Adipocyte (in vitro differentiated cells): ENCODE measurements at regions not wholly inside any gene's neighbourhood (a gene's known extent, or its start where the extent isn't known, plus 50 kb on each side); places are given as distances from the start of the nearest gene placed in this dataset.

Experiments
- DNase-seq: peaks from one replicate; pipeline ENCODE4 v3.0.0-alpha.2; 2015; ENCODE audit warnings: low read depth
- H3K27me3 ChIP-seq: replicated peaks from 2 replicates; pipeline ENCODE4 v1.7.0; 2013; ENCODE audit warnings: mild to moderate bottlenecking, low read length, moderate library complexity; ENCODE audit not compliant: control insufficient read depth, insufficient read depth
- H3K36me3 ChIP-seq: 2 replicates; pipeline ENCODE4 v1.7.0; 2013; ENCODE audit warnings: low read length, mild to moderate bottlenecking, moderate library complexity; ENCODE audit not compliant: control insufficient read depth, insufficient read depth, severe bottlenecking
- H3K4me1 ChIP-seq: 2 replicates; pipeline ENCODE4 v1.7.0; 2013; ENCODE audit warnings: mild to moderate bottlenecking, low read length, moderate library complexity; ENCODE audit not compliant: control insufficient read depth, insufficient read depth
- H3K4me3 ChIP-seq: 2 replicates; pipeline ENCODE4 v1.7.0; 2013; ENCODE audit warnings: mild to moderate bottlenecking, low read length, moderate library complexity
- H3K9ac ChIP-seq: 2 replicates; pipeline ENCODE4 v1.7.0; 2013; ENCODE audit warnings: mild to moderate bottlenecking, low read length, moderate library complexity
- H3K9me3 ChIP-seq: 2 replicates; pipeline ENCODE4 v1.7.0; 2013; ENCODE audit warnings: mild to moderate bottlenecking, low read length, moderate library complexity; ENCODE audit not compliant: control insufficient read depth

DNA sequence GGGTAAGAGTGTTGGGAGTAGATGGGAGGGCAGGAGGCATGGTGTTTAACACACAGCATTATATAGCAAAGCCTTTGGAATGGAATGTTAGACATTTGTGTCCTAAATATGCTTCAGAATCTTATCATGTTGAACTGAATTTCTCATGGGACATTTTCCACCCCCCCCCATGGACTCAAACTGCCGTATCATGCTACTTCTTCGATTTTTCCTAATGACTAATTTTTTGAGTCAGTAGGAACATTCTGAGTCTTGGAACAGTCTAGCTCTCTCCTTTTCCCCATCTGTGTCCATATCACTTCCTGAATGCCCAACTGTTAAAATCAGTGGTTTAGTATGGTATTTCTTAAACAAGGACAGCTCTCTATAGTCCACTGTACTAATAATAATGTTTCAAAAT lies 380.6 kb downstream of the TLE4 start:
- Histone ChIP-seq H3K9ac (no peak overlapping the region), H3K4me1 (no peaks in the 10 kb centered on the region), H3K36me3 (no peaks in the 10 kb centered on the region), H3K9me3 (no peaks in the 10 kb centered on the region), H3K4me3 (no peak overlapping the region), H3K27me3 (no peaks in the 10 kb centered on the region)
- peak; percentile 10 for DNase-seq

DNA sequence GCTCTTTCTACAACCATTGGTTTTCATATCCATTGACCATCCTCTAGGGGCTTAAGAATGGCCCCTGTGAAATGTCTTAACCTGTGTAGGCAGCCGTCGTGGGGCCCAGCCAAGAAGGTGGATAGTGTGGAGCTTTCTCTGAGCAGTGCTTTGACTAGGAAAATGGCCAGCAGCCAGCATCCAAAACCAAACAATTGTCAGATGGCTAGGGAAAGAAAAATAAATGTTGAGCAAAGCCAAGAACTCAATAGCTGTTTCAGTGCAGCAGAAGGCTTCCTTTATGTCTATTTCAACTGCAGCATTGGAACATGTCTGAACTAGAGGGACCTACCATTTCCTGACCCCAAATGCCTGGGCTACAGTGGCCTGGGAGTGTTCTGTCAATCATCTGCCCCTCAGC lies 374.9 kb downstream of the TLE4 start:
- no peak overlapping the region for H3K9ac ChIP-seq
- peak; percentile 39 for DNase-seq
- H3K4me1 ChIP-seq, result peaks cover 6% of the 10 kb centered on the region
- H3K36me3 ChIP-seq, result no peaks in the 10 kb centered on the region
- H3K9me3 ChIP-seq, result no peaks in the 10 kb centered on the region
- no peaks in the 10 kb centered on the region for H3K27me3 ChIP-seq
- H3K4me3 ChIP-seq, result no peak overlapping the region

DNA sequence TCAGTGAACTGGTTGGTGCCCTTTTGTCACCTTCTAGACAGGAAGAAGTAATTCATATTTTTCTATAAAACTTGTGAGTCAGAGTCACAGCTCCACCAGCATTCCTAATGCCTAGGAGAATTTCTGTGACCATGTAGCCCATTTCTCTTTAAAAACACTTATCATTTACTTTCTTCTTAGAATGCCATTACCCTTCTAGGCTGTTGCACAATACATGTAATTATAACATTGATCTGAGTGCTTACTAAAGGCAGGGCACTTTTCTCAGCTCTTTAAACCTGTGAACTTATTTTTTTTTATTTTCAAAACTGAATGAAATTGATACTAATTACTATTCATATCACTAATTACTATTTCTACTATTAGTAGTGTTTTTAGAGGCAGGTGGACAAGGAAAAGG lies 373.7 kb downstream of the TLE4 start:
- DNase-seq, result peak; percentile 6
- no peaks in the 10 kb centered on the region for H3K9me3 ChIP-seq
- H3K9ac ChIP-seq, result no peak overlapping the region
- no peaks in the 10 kb centered on the region for H3K27me3 ChIP-seq
- H3K36me3 ChIP-seq, result no peaks in the 10 kb centered on the region
- H3K4me1 ChIP-seq, result peaks cover 6% of the 10 kb centered on the region
- no peak overlapping the region for H3K4me3 ChIP-seq

DNA sequence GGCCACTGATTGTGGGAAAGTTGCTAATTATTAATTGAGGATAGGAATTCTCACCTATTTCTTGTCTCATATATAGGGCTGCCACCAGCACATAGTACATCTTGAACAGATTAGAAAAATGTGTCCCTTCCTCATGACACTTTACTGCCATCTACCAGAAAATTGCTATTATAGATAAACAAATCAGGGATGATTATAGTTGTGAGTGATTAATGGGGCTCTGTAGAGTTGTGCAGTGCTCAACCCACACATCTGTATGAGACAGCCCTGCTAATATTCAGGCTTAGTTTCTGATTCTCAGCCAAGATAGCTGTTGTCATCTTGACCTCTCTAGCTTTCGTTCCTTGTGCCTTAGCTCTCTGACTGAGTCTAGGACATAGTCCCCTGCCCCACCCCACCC lies 373.3 kb downstream of the TLE4 start:
- Histone ChIP-seq H3K27me3 (no peaks in the 10 kb centered on the region), H3K9ac (no peak overlapping the region), H3K36me3 (no peaks in the 10 kb centered on the region), H3K4me3 (no peak overlapping the region), H3K9me3 (no peaks in the 10 kb centered on the region), H3K4me1 (peaks cover 6% of the 10 kb centered on the region)
- DNase-seq, result no peak

DNA sequence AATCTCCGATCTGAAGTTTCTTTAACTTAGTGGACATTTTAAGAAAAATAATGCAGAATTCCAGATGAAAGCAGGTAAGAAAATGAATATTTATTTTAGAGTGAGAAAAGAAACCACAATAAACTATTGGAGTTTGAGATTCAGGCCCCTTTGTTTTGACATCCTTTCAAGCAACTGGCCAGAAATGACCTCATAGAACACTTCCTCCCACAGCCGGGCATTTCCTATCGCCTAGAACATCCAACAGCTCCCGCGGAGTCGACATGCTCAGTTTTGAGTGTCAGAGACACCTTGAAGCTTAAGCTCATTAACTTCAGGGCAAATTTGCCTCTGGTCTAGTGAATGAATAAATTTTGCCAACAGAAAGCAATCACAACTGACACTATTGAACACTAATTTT lies 369.2 kb downstream of the TLE4 start:
- Histone ChIP-seq H3K4me3 (no peak overlapping the region), H3K4me1 (peaks cover 6% of the 10 kb centered on the region), H3K9ac (no peak overlapping the region), H3K36me3 (no peaks in the 10 kb centered on the region), H3K9me3 (no peaks in the 10 kb centered on the region), H3K27me3 (no peaks in the 10 kb centered on the region)
- no peak for DNase-seq

DNA sequence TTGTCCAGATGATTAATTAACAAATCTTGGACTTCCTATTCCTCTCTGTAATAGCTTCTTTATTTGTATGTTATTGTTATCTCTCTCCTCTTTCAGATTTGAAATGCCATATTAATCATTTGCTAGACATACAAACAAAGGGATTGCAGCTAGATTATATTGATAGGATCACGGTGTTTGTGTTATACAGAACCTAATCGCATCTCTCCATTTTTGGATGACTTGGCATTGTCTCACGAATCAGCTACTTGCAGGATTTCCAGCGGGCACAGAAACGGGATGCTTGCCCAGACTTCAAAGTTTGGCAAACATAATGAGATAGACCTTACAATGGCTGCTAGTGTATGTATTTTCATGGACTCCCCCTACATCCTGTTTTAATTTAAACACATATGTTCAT lies 368.1 kb downstream of the TLE4 start:
- no peak overlapping the region for H3K9ac ChIP-seq
- DNase-seq, result peak; percentile 36
- no peak overlapping the region for H3K4me3 ChIP-seq
- H3K36me3 ChIP-seq, result no peaks in the 10 kb centered on the region
- H3K4me1 ChIP-seq, result no peaks in the 10 kb centered on the region
- H3K9me3 ChIP-seq, result no peaks in the 10 kb centered on the region
- H3K27me3 ChIP-seq, result no peaks in the 10 kb centered on the region

DNA sequence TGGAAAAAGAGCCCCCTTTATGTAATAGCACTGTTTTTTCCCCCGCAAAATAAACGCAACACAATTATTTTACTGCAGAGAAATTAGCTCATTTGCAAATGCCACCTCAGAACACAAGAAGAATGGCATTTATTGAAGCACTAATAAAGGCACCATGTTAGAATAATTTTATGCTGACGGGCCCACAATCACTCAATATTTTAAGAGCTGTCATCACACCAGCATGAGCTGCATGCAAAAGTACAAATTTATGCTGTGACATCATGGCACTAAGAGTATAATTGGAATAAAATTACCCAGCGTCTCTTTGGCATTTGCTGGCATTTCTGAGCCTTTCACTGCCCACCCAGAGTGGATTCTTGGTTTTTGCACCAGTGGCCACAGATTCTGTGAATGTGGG lies 364.6 kb downstream of the TLE4 start:
- no peak overlapping the region for H3K9ac ChIP-seq
- no peaks in the 10 kb centered on the region for H3K27me3 ChIP-seq
- H3K4me3 ChIP-seq, result no peak overlapping the region
- H3K9me3 ChIP-seq, result no peaks in the 10 kb centered on the region
- no peak for DNase-seq
- H3K4me1 ChIP-seq, result no peaks in the 10 kb centered on the region
- no peaks in the 10 kb centered on the region for H3K36me3 ChIP-seq

DNA sequence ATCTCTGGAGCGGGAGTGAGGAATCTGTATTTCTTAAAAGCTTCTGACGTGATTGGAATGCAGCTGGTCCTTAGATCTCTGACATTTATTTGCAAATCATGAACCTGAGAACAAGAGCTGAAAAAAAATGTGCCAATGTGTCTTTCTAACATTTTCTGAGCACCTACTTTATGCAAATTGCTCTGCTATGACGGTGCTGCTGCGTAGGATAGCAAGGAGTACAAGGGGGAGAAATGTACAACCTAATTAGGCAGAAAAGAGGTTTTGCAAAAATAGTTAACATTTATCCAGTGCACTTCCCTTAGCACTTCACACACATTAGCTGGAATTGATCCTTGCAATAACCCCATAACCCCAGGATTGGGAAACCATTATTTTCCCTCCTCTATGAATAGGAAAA lies 357.5 kb downstream of the TLE4 start:
- H3K9ac ChIP-seq, result no peak overlapping the region
- no peaks in the 10 kb centered on the region for H3K36me3 ChIP-seq
- H3K27me3 ChIP-seq, result no peaks in the 10 kb centered on the region
- no peaks in the 10 kb centered on the region for H3K9me3 ChIP-seq
- no peak for DNase-seq
- no peaks in the 10 kb centered on the region for H3K4me1 ChIP-seq
- no peak overlapping the region for H3K4me3 ChIP-seq

DNA sequence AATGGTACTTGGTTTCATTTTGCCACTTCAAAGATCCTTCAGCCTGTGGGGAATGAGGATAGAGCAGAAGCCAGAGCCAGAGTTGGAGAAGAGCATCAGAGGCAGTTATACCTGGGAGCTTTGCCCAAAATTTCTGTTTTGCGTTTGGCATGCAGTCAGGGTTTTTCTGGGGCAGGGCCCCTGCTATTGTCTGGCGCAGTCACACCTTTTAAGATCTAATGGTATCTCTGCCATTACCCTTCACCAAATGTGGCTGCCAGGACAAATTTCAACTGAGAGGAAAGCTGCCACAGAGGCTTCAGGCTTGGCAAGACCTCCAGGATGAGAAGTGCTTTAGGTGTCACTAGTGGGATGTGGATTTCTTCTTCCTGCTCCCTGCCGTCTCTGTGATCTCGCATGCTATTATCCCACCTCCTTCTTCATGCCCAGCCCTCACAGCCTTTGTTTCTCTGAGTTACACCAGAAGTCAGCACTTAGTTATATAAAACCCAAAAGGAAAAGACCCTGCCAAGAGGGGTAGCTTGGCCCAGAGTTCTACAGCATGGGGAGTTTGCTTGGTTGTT lies 357.0 kb downstream of the TLE4 start:
- Histone ChIP-seq H3K4me1 (no peaks in the 10 kb centered on the region), H3K9ac (no peak overlapping the region), H3K27me3 (no peaks in the 10 kb centered on the region), H3K9me3 (no peaks in the 10 kb centered on the region), H3K4me3 (no peak overlapping the region), H3K36me3 (no peaks in the 10 kb centered on the region)
- DNase-seq, result no peak

DNA sequence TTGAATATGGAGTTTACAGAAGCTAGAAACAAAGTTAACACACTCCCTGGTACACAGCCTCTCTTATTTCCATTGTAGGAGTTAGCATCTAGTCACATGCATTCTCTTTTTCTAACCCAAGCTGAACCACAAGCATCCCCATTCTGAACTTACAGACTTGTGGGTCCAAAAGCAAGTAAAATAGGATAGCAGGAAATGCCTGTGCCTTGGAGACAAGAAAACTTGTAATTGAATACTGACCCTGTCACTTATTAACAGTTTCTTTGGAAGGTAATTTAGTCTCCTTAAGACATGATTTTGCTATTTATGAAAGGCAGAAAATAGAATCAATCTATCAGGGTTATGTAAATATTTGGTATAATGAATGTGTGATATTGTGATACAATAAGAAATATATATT lies 353.6 kb downstream of the TLE4 start:
- no peak overlapping the region for H3K4me3 ChIP-seq

DNA sequence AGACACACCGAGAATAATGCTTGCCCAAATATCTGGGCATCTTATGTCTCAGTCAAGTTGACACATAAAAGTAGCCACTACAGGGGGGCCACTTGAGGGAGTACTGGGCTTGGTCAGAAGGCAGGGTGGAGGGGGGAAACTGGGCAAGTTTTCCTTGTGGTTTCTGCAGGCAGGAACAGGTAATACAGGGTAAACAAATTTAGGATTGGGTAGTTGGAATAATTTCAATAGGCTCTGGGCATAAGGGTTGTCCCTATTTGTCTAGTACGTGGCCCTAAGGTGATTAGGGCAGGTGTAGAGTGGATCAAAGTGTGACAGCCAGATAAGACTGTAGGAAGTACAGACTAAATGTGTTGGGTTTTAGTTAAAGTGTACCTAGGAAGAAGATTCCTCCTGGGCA lies 353.1 kb downstream of the TLE4 start:
- Histone ChIP-seq H3K36me3 (no peaks in the 10 kb centered on the region), H3K27me3 (no peaks in the 10 kb centered on the region), H3K4me3 (no peak overlapping the region), H3K4me1 (no peaks in the 10 kb centered on the region), H3K9me3 (no peaks in the 10 kb centered on the region), H3K9ac (no peak overlapping the region)
- no peak for DNase-seq

More for the DNA sequence above, 353.6 kb downstream of the TLE4 start:
- Histone ChIP-seq H3K4me1 (no peaks in the 10 kb centered on the region), H3K9ac (no peak overlapping the region), H3K27me3 (no peaks in the 10 kb centered on the region), H3K9me3 (no peaks in the 10 kb centered on the region), H3K36me3 (no peaks in the 10 kb centered on the region)
- no peak for DNase-seq

DNA sequence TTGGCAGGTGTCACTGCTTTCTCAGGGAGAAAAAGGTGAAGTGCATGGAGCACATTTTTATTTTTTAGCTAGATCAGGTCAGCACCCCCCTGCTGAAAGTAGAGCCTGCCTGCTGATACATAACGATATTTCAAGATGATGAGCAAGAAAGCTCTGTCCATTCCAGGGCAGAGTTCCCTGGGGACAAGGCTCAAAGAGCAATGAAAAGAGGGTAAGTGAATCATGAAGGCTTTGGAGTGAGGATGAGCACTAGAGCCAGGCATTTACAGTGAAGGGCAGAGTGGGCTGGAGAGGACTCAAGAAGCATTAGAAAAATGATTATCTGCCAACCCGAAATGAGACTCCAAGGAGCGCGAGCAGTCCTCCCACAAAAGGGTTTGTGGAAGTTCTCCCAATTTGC lies 345.7 kb downstream of the TLE4 start:
- H3K9ac ChIP-seq, result no peak overlapping the region
- no peaks in the 10 kb centered on the region for H3K4me1 ChIP-seq

More for the DNA sequence above, 345.7 kb downstream of the TLE4 start:
- no peak for DNase-seq
- no peaks in the 10 kb centered on the region for H3K9me3 ChIP-seq
- H3K4me3 ChIP-seq, result no peak overlapping the region
- H3K27me3 ChIP-seq, result no peaks in the 10 kb centered on the region
- no peaks in the 10 kb centered on the region for H3K36me3 ChIP-seq
